ENCODE measurements at regions not wholly inside any gene's neighbourhood (a gene's known extent, or its start where the extent isn't known, plus 50 kb on each side); places are given as distances from the start of the nearest gene placed in this dataset.
"Not testable (repeated sequence)": the region's sequence is repeated elsewhere in the genome, so short reads cannot be mapped to it uniquely, and the experiment has no call there.

DNA sequence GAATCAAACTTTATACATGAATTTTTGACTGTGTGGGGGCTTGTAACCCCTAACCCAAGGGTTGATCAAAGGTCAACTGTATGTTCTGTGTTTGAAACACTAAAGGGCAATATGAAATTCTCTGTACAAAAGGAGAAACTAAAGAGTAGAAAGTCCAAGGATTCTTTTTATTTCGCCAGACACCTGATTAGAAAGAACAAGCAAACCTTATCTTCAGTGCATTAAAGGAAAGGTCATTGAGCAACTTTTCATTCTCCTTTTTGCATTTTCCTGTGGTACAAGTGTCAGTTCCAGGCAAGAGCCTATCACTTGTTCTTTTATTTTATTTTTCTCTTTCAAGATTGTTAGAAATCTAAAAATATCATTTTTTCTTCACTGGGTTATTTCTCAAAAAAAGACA, 430.1 kb upstream of the EPHA3 start:
- DNase-seq (ENCODE audit: low read depth) = no peak

DNA sequence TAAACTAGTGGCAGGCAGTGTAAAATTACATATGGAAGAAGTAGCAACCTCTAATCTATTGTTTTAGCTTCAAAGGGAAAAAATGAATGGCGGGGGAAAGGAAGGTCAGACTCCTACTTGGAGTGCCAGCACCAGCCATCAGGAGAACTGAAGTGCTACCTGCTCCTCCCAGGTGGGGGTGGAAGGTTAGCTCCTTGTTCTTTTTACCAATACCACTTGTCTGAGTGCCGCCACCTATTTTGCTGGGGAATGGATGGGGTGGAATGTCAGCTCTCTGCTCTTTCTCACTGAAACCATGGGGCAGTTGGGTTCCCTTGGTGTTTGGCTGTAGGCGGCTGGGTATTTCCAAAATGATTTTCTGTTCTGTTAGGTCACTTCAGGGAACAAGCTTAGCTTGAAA, 428.7 kb upstream of the EPHA3 start:
- no peak for DNase-seq (ENCODE audit: low read depth)

DNA sequence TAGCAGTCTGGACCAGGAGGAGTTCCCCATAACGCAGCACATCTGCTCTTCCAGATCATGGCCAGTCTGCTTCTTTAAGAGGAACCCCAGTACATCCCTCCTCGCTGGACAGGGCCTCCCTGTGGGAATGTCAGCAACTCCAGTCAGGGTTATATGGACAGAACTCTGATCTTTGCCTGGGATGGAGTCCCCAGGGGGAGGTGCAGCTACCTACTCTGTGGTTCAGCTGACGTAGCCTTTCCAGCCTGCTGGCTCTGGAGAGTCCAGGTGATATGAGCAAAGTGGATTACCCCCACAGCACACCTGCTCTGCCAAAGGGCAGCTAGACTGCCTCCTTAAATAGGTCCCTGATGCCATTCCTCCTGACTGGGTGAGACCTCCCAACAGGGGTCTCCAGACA, 417.1 kb upstream of the EPHA3 start:
- no peak for DNase-seq (ENCODE audit: low read depth)

DNA sequence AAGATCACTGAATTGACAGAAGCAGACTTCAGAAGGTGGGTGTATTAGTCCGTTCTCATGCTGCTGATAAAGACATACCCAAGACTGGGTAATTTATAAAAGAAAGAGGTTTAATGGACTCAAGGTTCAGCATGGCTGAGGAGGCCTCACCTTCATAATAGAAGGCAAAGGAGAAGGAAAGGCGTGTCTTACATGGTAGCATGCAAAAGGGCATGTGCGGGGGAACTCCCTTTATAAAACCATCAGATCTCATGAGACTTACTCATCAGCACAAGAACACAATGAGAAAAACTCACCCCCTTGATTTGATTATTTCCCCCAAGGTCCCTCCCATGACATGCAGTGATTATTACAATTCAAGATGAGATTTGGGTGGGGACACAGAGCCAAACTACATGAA, 416.3 kb upstream of the EPHA3 start:
- DNase-seq (ENCODE audit: low read depth) = no peak

DNA sequence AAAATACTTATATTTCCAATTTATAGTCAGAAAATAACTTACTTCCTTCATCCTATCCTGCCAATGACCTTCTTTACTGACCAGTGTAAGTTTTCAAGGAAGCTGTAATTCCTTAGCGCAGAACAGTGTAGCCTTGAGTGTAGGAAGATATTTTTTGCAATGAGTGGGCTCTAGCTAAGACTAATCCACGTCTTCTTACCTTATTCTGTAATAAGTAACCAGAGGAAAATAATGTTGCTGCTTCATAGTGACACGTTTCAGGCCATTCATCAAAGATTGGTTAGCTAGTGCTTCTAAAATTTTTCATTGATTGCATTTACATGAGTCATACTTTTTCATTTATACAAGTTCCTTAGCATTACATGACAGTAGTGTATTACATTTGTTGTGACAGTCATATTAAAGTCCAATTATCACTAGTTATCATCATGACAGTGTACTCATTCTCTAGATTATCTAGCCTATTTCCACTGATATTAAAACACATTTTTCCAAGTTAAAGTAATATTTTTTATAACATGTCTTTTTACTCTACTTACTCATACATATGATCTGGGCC, 403.8 kb upstream of the EPHA3 start:
- DNase-seq (ENCODE audit: low read depth) = no peak

DNA sequence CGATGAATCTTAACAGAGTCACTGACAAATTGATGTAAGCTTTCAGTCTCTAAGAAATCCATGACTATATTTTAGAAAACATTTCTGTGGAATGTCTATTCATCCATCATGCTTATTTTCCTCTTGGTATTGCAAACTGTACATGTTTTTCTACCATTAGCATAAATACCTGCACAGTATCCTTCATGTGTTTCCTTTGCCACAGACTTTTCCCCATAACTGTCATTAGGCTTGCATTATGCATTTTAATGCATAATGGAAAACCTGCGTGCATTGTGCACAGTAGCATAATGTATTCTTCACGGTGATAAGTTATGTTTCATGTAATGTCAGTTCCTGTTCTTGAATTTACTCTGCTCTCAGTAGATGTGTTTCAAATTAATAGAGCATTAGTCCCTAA, 403.1 kb upstream of the EPHA3 start:
- no peak for DNase-seq (ENCODE audit: low read depth)

DNA sequence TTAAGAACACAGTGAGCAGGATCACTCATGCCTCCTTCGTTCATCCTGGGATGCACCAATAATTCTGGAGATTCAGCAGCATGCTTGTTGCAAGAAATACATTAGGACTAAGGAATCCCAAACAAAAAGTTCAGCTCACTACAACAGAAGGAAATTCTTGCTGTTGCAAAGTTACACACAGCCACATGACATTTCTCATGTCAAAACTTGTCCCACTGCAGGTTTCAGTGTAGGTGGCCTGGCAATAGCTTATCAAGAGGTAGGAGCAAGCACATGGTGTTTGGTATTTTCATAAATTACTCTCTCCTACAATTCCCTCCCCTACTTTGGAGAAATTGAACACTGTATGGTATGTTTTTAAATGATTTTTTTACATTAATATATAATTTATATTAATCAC, 399.6 kb upstream of the EPHA3 start:
- no peak for DNase-seq (ENCODE audit: low read depth)

DNA sequence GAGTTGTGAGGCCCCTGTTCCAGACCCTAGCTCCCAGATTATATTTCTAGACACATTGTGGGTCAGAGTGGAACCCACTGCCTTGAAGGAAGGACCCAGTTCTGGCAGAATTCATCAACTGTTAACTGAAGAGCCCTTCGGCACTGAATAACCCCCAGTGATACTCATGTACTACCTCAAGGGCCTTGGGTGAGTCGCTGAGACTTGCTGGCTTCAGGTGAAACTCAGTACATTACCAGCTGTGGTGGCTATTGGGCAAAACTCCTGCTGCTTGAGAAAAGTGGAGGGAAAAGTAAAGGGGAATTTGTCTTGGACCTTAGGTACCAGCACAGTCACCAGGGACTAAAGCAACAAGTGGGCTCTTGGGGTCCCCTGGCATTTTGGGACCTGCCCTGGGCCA, 394.9 kb upstream of the EPHA3 start:
- no peak for DNase-seq (ENCODE audit: low read depth)

DNA sequence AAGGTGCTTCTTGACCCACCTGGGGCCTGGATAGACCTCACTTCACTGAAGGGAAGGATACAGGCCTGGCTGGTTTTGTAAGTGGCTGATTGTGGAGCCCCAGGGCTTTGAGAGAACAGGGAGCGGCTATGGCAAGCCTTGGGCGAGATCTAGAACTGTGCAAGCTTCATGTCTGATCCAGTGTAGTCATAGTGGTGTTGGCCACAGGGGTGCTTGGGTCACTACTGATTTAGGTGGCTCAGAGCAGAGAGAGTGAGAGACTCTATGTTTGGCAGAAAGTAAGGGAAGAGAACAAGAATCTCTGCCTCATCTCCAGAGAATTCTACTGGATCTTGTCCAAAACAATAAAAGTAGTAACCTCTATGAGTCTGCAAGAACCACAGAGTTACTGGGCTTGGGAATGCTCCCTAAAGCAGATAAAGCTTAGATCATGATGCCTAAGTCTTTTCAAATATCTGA, 394.2 kb upstream of the EPHA3 start:
- DNase-seq (ENCODE audit: low read depth) = peak; percentile 33

DNA sequence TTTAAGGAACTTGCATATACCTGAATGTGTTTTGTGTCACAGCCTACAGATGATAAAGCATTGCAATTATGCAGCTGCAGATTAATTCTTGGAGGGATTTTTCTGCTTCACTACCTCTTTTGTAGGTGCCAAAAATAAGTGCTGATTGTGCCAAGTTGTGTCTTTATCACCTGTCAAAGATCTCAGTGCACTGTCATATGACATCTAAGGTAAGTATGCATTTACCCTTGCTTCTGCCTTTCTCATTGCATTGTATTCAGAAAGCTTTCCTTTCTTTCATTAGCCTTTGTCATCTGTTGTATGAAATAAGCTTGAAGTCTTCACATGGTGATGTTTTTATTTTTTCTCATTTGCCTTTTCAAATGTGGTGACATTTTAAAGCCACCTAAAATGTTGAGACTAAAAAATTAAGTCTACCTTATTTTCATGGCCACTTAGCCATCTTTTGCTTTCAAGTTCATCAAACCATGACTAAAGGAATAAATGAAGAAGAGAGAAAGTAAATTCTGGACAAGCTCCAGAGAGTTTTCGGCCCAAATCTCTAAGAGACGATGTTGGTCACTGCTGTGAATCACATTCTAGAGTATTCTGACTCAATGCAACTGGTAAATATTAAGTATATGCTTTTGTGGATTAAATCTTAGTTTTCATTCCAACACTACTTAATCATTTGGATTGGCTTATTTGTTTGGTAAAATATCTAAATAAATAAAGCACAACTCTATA, 381.8 kb upstream of the EPHA3 start:
- no peak for DNase-seq (ENCODE audit: low read depth)

DNA sequence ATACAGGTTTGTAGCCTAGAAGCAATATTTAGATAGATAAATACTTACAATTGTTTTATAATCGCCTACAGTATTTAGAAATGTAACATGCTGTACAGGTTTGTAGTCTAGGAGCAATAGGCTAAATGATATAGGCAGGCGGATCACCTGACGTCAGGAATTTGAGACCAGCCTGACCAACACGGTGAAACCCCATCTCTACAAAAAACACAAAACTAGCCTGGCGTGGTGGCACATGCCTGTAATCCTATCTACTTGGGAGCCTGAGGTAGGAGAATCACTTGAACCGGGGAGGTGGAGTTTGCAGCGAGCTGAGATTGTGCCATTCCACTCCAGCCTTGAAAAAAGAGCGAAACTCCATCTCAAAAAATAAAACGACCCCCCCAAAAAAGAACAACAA, 375.2 kb upstream of the EPHA3 start:
- DNase-seq (ENCODE audit: low read depth) = no peak

DNA sequence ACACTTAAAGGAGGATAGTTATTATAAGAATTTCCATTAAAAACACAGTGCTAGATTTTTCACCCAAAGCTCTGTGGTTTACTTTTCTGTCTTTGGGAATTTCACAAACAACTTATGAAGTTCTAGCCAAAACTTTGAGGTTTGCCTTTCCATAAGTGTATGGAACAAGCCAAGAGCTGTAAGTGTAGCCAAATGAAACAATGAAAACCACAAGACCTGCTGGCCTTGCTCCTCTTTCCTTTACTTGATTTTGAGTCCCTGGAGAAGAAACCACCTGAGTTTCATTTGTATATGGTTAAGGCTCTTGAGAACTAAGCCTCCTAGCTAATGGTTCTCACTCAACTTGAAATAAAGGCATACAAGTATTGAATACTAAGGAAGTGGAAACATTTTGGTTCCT, 365.3 kb upstream of the EPHA3 start:
- peak; percentile 0 for DNase-seq (ENCODE audit: low read depth)

DNA sequence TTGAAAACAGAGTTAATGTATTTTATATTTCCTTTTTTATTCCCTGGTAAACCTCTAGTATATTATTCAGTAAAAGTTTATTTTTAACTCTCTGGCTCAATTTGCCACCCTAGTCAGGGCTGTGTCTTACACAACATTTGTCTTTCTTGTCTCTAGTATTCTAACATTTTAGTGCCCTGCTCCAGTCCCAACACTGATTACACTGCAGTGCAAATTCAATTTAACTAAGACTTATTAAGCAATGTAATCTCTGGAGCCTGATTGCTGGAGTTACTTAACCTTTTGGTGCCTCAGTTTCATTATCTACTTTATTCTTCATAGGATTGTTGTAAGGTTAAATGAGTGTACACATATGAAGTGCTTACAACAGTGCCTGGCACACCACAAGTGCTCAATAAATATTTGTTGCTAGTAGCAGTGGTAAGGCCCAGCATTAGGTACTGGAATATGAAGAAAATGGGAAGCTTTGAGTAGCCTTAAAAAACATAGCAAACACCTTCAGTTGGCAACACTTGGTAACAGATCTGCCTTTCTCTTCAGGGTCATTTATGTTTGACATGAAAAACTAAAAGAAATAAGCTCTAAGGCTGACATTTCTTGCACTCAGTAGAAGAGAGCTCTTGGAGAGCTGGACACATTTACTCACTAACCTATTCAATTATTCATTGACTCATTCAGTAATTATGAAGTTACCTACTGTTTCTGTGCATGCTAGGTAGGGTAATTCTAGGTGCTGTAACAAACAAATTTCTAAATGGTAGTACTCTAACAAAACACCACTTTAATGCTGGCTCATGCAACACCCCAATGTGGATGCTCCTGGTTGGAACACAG, 364.5 kb upstream of the EPHA3 start:
- no peak for DNase-seq (ENCODE audit: low read depth)

DNA sequence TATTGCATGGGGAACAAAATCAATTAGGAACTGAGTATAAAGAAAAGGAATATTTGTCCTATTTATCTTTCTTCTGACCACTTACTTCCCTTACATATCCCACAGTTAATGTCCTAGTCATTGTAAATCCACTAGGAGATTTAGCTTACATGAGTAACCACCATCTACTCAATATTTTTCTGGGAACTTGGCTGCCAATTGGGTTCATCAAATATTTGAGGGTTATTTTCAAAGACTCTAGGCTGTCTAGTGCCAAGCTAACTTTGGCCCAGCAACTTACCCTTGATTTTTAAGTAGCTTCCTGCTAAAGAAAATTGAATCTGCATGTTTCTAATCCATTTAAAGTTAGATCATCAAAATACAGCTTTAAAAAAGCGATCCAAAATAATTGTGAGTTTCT, 362.5 kb upstream of the EPHA3 start:
- DNase-seq (ENCODE audit: low read depth) = no peak

DNA sequence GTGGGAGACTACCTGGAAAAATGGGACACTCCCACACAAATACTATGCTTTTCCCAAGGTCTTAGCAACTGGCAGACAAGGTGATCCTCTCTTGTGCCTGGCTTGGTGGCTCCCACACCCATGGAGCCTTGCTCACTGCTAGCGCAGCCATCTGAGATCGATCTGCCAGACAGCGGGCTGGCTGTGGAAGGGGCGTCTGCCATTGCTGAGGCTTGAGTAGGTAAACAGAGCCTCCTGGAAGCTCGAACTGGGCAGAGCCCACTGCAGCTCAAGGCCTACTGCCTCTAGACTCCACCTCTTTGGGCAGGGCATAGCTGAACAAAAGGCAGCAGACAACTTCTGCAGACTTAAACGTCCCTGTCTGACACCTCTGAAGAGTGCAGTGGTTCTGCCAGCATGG, 360.3 kb upstream of the EPHA3 start:
- DNase-seq (ENCODE audit: low read depth) = not testable (repeated sequence)

DNA sequence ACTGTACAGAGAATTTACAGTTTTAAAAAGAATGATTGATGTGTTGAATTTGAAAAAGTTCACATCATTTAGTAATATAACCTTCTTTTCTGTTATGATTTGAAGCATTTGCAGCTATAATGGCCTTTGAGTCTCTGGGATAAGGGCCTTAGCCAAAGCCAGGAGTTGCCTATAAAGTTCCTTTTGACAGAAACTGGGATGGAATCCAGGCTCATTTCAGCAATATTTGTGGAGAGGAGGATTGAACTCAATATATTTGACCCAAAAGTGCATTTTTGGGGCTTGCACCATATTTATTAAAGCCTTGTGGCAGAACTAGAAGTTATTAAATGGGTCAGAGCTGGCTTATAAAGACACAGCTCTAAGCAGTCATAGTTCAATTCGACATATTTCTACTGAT, 348.7 kb upstream of the EPHA3 start:
- no peak for DNase-seq (ENCODE audit: low read depth)

DNA sequence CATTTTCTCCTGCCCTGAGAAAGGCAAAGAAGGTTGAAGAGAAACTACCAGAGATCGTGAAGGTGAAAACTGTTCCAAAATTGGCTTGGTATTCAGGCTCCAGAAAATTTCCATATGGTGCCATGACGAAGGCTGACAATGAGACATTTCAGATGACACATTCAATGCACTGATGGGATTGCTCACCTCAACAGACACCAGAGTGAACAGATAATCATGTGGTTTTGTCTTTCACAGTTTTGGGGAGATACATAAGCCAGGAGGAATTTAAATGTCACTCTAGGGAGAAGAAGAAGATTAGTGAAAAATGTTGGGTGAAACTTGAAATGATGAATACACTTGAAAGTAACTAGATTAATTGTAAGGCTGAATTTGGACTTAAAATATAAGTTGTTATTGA, 339.7 kb upstream of the EPHA3 start:
- no peak for DNase-seq (ENCODE audit: low read depth)

DNA sequence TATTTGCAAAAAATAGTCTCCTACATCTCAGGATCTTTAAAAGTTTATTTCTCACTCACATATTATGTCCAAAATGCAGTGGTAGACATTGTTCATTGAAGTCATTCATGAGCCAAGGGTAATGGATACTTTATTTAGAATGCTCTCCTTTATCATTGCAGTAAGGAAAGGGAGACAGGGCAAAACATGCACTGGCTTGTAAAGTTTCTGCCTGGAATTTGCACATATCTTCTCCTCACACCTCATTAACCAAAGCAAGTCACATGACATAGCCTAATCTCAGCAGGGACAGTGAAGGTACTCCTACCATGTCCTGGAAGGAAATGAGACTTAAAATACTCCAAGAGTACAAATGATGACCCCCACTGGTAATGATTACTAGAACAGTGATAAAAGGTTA, 333.7 kb upstream of the EPHA3 start:
- no peak for DNase-seq (ENCODE audit: low read depth)

DNA sequence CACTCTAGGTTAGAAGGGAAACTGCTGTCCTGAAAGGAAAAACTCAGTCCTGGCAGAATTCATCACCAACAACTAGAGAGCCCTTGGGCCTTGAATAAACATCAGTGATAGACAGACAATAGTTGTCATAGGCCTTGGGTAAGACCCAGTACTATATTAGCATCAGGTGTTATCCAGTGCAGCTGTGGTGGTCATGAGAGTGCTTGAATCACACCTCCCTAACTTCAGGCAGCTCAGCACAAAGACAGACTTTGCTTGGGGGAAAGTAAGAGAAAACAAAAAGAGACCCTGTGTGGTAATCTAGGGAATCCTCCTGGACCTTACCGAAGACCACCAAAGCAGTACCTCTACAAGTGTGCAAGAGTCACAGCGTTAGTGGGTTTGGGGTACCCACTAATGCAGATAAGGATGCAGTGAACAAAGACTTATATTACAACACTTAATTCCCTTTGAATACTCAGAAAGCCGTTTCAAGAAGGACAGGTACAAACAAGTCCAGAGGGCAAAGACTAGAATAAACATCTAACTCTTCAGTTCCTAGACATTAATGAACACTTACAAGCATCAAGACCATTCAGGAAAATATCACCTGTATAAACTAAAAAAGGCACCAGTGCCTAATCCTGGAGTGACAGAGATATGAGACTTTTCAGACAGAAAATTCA, 332.3 kb upstream of the EPHA3 start:
- DNase-seq (ENCODE audit: low read depth) = no peak

DNA sequence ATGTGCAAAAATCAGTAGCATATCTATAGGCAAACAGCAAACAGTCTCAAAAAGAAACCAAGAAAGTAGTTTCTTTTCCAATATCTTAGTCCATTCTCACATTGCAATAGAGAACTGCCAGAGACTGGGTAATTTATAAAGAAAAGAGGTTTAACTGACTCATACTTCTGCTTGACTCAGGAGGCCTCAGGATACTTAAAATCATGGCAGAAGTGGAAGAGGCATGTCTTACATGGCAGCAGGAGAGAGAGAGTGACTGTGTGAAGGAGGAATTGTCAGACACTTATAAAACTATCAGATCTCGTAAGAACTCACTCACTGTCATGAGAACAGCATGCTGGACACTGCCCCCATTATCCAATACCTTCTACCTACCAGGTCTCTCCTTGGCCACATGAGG, 327.9 kb upstream of the EPHA3 start:
- no peak for DNase-seq (ENCODE audit: low read depth)

DNA sequence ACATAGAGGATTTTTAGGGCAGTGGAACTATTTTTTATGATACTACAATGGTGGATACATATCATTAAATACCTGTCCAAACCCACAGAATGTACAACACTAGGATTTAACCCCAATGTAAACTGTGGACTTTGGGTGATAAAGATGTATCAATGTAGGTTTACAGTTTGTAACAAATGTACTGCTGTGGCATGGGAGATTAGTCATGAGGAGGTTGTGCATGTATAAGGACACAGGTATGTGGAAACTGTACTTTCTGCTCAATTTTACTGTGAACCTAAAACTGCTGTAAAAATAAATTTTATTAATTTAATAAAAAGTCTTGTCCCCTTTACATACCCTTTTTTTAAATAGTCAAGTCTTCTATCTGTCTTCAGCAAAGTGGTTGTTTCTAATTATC, 322.5 kb upstream of the EPHA3 start:
- no peak for DNase-seq (ENCODE audit: low read depth)

DNA sequence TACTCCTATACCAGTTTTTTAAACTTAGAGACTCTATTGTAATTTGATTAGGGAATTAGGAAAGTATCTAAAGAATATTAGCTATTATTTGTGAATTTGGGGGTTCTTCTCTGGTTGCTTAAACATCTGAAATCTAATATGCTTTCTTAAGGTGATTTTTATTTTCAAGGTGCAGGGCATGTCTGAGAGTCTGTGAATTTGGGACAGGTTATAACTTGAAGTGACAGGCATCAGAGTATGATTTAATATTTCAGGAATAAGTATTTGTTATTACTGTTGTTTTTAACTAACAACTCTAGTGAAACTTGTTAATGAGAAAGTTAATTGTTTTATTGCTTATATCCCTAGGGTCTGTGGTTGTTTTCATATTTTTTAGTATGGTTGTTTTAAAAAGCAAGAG, 321.6 kb upstream of the EPHA3 start:
- DNase-seq (ENCODE audit: low read depth) = no peak

DNA sequence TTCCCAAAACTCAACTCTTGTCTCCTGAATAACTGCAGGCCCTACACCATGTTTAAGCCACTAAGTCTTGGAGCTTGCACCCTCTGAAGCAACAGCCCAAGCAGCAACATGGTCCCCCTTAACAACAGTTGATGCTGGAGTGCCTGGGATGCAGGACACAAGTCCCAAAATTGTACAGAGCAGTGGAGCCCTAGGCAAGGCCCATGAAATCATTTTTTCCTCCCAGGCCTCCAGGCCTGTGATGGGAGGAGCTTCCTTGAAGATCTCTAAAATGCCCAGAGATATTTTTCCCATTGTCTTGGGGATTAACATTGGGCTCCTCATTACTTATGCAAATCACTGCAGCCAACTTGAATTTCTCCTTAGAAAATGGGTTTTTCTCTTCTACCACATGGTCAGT, 311.9 kb upstream of the EPHA3 start:
- no peak for DNase-seq (ENCODE audit: low read depth)
